Keratinocyte (primary cell): ENCODE measurements at regions not wholly inside any gene's neighbourhood (a gene's known extent, or its start where the extent isn't known, plus 50 kb on each side); places are given as distances from the start of the nearest gene placed in this dataset.

Experiments
- DNase-seq: peaks from one replicate; pipeline ENCODE4 v3.0.0-alpha.2; 2011; ENCODE audit warnings: low read depth, missing footprints, low spot score
- FAIRE-seq: peaks from 2 replicates; lab custom pipeline; 2011; peaks lifted over from hg19 to GRCh38; lab: Jason Lieb, UNC
- H2AFZ ChIP-seq: 2 replicates; pipeline ENCODE4 v1.6.0; 2012; ENCODE audit warnings: low read length, control low read depth, inconsistent platforms; ENCODE audit not compliant: control insufficient read depth
- H3K27ac ChIP-seq: 2 replicates; pipeline ENCODE4 v1.5.1; 2011; ENCODE audit warnings: low read length; ENCODE audit not compliant: control insufficient read depth, insufficient read depth
- H3K27me3 ChIP-seq: 3 replicates; pipeline ENCODE4 v1.6.0; 2011; ENCODE audit warnings: low read length; ENCODE audit not compliant: control insufficient read depth, insufficient read depth; ENCODE audit errors: extremely low read depth
- H3K36me3 ChIP-seq, 2 experiments: 2 replicates in 1 of 2; 3 replicates in 1 of 2; pipeline ENCODE4 v1.5.1; 2011; ENCODE audit warnings: low read length in 2 of 2, mild to moderate bottlenecking in 1 of 2; ENCODE audit not compliant: control insufficient read depth in 2 of 2, insufficient read depth in 2 of 2; ENCODE audit errors: extremely low read depth in 1 of 2
- H3K4me1 ChIP-seq: 3 replicates; pipeline ENCODE4 v1.5.1; 2011; ENCODE audit warnings: low read length; ENCODE audit not compliant: control insufficient read depth, insufficient read depth; ENCODE audit errors: extremely low read depth
- H3K4me2 ChIP-seq: 3 replicates; pipeline ENCODE4 v1.6.0; 2011; ENCODE audit warnings: low read depth, low read length; ENCODE audit not compliant: control insufficient read depth, insufficient read depth; ENCODE audit errors: extremely low read depth
- H3K4me3 ChIP-seq, 3 experiments: fragments of 200-600 bp in 1 of 3; sonication (generic) in 1 of 3; 2 replicates in 2 of 3; 3 replicates in 1 of 3; pipeline ENCODE4 v1.5.1; 2011 to 2016; ENCODE audit warnings: low read length in 3 of 3, mild to moderate bottlenecking in 3 of 3, control low read depth in 2 of 3, inconsistent platforms in 1 of 3, low read depth in 1 of 3, mixed read lengths in 1 of 3, mixed run types in 1 of 3, moderate library complexity in 1 of 3; ENCODE audit not compliant: control insufficient read depth in 2 of 3, insufficient read depth in 2 of 3; ENCODE audit errors: extremely low read depth in 1 of 3
- H3K79me2 ChIP-seq: 2 replicates; pipeline ENCODE4 v1.6.0; 2012; ENCODE audit warnings: low read length; ENCODE audit not compliant: control insufficient read depth, insufficient read depth
- H3K9ac ChIP-seq: 3 replicates; pipeline ENCODE4 v1.6.0; 2011; ENCODE audit warnings: low read length; ENCODE audit not compliant: control insufficient read depth, insufficient read depth; ENCODE audit errors: extremely low read depth
- H3K9me1 ChIP-seq: 3 replicates; pipeline ENCODE4 v1.6.0; 2011; ENCODE audit warnings: low read length; ENCODE audit not compliant: control insufficient read depth, insufficient read depth; ENCODE audit errors: extremely low read depth
- H3K9me3 ChIP-seq: 2 replicates; pipeline ENCODE4 v1.5.1; 2012; ENCODE audit warnings: low read depth, low read length; ENCODE audit not compliant: control insufficient read depth
- H4K20me1 ChIP-seq: 3 replicates; pipeline ENCODE4 v1.6.0; 2011; ENCODE audit warnings: low read length; ENCODE audit not compliant: control insufficient read depth, insufficient read depth; ENCODE audit errors: extremely low read depth
- EZH2 ChIP-seq: IDR thresholded peaks from one replicate; pipeline ENCODE4 v1.6.1; 2012; ENCODE audit warnings: inconsistent platforms, mild to moderate bottlenecking, low read length, moderate library complexity
- dilution Hi-C: fragments of 300-500 bp; cut with MboI; formaldehyde crosslinking; loops from one replicate; pipeline ENCODE4 v1.7.0; 2020; ENCODE audit warnings: low sequenced_read_pairs; ENCODE audit not compliant: extremely low pct_ligation_motif_present
- TF ChIP-seq, protein P1 (sequence below), 3 experiments: IDR thresholded peaks in 1 of 3; conservative IDR thresholded peaks in 1 of 3; optimal IDR thresholded peaks in 1 of 3; 2 replicates in 2 of 3; 3 replicates in 1 of 3; pipeline versions ENCODE3 to v1.5.1; 2011; ENCODE audit warnings: low read length in 3 of 3, mild to moderate bottlenecking in 3 of 3, moderate library complexity in 2 of 3, control low read depth in 1 of 3, inconsistent platforms in 1 of 3; ENCODE audit not compliant: insufficient read depth in 2 of 3; ENCODE audit errors: extremely low read depth in 1 of 3

DNA sequence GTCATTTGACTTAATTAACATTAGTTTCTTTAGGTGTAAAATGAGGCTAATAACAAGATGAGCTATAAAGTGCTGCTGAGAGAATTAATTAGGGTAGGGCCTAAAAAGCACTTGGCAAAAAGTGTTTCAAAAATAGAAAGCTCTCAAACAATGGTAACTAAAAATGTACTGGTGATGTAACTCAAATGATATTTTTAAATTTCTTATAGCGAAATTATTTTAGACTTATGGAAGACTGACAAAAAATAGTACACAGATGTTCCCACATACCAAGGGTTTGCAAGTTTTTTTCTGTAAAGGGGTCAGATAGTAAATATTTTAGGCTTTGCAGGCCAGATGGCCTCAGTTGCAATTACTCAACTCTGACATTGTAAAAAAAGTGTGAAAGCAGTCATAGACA, 190.7 kb upstream of the UFL1 start:
- Histone ChIP-seq H3K4me1 (no peaks in the 10 kb centered on the region), H3K9me3 (no peaks in the 10 kb centered on the region), H3K27me3 (no peaks in the 10 kb centered on the region), H3K27ac (no peak overlapping the region), H3K9ac (no peak overlapping the region), H3K4me2 (no peak overlapping the region), H4K20me1 (no peaks in the 10 kb centered on the region), H3K79me2 (no peaks in the 10 kb centered on the region), H2AFZ (no peak overlapping the region), H3K4me3 (no peak overlapping the region), H3K9me1 (no peaks in the 10 kb centered on the region), H3K36me3 (no peaks in the 10 kb centered on the region)
- no peak for DNase-seq
- no peak for TF ChIP-seq EZH2
- TF ChIP-seq, protein P1, sequence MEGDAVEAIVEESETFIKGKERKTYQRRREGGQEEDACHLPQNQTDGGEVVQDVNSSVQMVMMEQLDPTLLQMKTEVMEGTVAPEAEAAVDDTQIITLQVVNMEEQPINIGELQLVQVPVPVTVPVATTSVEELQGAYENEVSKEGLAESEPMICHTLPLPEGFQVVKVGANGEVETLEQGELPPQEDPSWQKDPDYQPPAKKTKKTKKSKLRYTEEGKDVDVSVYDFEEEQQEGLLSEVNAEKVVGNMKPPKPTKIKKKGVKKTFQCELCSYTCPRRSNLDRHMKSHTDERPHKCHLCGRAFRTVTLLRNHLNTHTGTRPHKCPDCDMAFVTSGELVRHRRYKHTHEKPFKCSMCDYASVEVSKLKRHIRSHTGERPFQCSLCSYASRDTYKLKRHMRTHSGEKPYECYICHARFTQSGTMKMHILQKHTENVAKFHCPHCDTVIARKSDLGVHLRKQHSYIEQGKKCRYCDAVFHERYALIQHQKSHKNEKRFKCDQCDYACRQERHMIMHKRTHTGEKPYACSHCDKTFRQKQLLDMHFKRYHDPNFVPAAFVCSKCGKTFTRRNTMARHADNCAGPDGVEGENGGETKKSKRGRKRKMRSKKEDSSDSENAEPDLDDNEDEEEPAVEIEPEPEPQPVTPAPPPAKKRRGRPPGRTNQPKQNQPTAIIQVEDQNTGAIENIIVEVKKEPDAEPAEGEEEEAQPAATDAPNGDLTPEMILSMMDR (optimal IDR thresholded peaks at IDR 0.05 in 1 of 3, IDR thresholded peaks at IDR 0.05 in 1 of 3, conservative IDR thresholded peaks at IDR 0.05 in 1 of 3; ENCODE audit: extremely low read depth in 1 of 3, insufficient read depth in 2 of 3, low read length in 3 of 3) = no peak
- dilution Hi-C loops = no loop called here
- FAIRE-seq = no peak

- Histone ChIP-seq H3K9ac (no peak overlapping the region), H4K20me1 (no peaks in the 10 kb centered on the region), H3K4me3 (no peak overlapping the region), H3K9me1 (no peaks in the 10 kb centered on the region), H3K4me1 (no peaks in the 10 kb centered on the region), H3K79me2 (no peaks in the 10 kb centered on the region), H2AFZ (no peak overlapping the region), H3K27me3 (no peaks in the 10 kb centered on the region), H3K4me2 (no peak overlapping the region), H3K27ac (no peak overlapping the region), H3K9me3 (no peaks in the 10 kb centered on the region), H3K36me3 (no peaks in the 10 kb centered on the region)
- dilution Hi-C loops = no loop called here
- DNase-seq (no peak), FAIRE-seq (no peak)
- no peak for TF ChIP-seq EZH2
- TF ChIP-seq, protein P1 (optimal IDR thresholded peaks at IDR 0.05 in 1 of 3, IDR thresholded peaks at IDR 0.05 in 1 of 3, conservative IDR thresholded peaks at IDR 0.05 in 1 of 3; ENCODE audit: extremely low read depth in 1 of 3, insufficient read depth in 2 of 3, low read length in 3 of 3) = no peak
Measured at GRCh38 chr6:96340164-96340563, 181.4 kb upstream of the UFL1 start.
